ENCODE measurements at regions not wholly inside any gene's neighbourhood (a gene's known extent, or its start where the extent isn't known, plus 50 kb on each side); places are given as distances from the start of the nearest gene placed in this dataset.

GRCh38 chrX:94435799-94436198 is 761.8 kb downstream of the FAM133A start:
- TF ChIP-seq TAF1 (IDR thresholded peaks at IDR 0.05; ENCODE audit: borderline replicate concordance, insufficient read depth, low read length) (no peak), SIN3A (IDR thresholded peaks at IDR 0.05; ENCODE audit: borderline replicate concordance, insufficient read depth, low read length) (no peak), REST (IDR thresholded peaks at IDR 0.05; ENCODE audit: insufficient read depth in 1 of 2, low read depth in 2 of 2, low read length in 2 of 2) (no peak), FOXP2 (optimal IDR thresholded peaks at IDR 0.05; ENCODE audit: borderline replicate concordance, extremely low read depth, extremely low read length, insufficient read depth) (no peak), POLR2AphosphoS5 (IDR thresholded peaks at IDR 0.05; ENCODE audit: low read depth, low read length) (no peak)

GRCh38 chrX:94454159-94454558 is 780.2 kb downstream of the FAM133A start:
- TF ChIP-seq TAF1 (IDR thresholded peaks at IDR 0.05; ENCODE audit: borderline replicate concordance, insufficient read depth, low read length), result no peak

- TF ChIP-seq TAF1 (IDR thresholded peaks at IDR 0.05; ENCODE audit: borderline replicate concordance, insufficient read depth, low read length) (no peak), SIN3A (IDR thresholded peaks at IDR 0.05; ENCODE audit: borderline replicate concordance, insufficient read depth, low read length) (no peak), POLR2AphosphoS5 (IDR thresholded peaks at IDR 0.05; ENCODE audit: low read depth, low read length) (no peak), FOXP2 (optimal IDR thresholded peaks at IDR 0.05; ENCODE audit: borderline replicate concordance, extremely low read depth, extremely low read length, insufficient read depth) (no peak), REST (IDR thresholded peaks at IDR 0.05; ENCODE audit: insufficient read depth in 1 of 2, low read depth in 2 of 2, low read length in 2 of 2) (no peak)
These were observed 780.6 kb downstream of the FAM133A start for GRCh38 chrX:94454606-94455005.

GRCh38 chrX:94455782-94456181 is 781.8 kb downstream of the FAM133A start:
- TF ChIP-seq REST (IDR thresholded peaks at IDR 0.05; ENCODE audit: insufficient read depth in 1 of 2, low read depth in 2 of 2, low read length in 2 of 2), result no peak
- TF ChIP-seq FOXP2 (optimal IDR thresholded peaks at IDR 0.05; ENCODE audit: borderline replicate concordance, extremely low read depth, extremely low read length, insufficient read depth), result no peak
- TF ChIP-seq TAF1 (IDR thresholded peaks at IDR 0.05; ENCODE audit: borderline replicate concordance, insufficient read depth, low read length), result no peak
- no peak for TF ChIP-seq SIN3A (IDR thresholded peaks at IDR 0.05; ENCODE audit: borderline replicate concordance, insufficient read depth, low read length)
- TF ChIP-seq POLR2AphosphoS5 (IDR thresholded peaks at IDR 0.05; ENCODE audit: low read depth, low read length), result no peak

GRCh38 chrX:94492541-94492940 is 818.5 kb downstream of the FAM133A start:
- TF ChIP-seq TAF1 (IDR thresholded peaks at IDR 0.05; ENCODE audit: borderline replicate concordance, insufficient read depth, low read length), result no peak
- TF ChIP-seq REST (IDR thresholded peaks at IDR 0.05; ENCODE audit: insufficient read depth in 1 of 2, low read depth in 2 of 2, low read length in 2 of 2), result no peak
- no peak for TF ChIP-seq FOXP2 (optimal IDR thresholded peaks at IDR 0.05; ENCODE audit: borderline replicate concordance, extremely low read depth, extremely low read length, insufficient read depth)
- no peak for TF ChIP-seq SIN3A (IDR thresholded peaks at IDR 0.05; ENCODE audit: borderline replicate concordance, insufficient read depth, low read length)
- no peak for TF ChIP-seq POLR2AphosphoS5 (IDR thresholded peaks at IDR 0.05; ENCODE audit: low read depth, low read length)
